Fibroblast of lung (primary cell): ENCODE measurements at regions not wholly inside any gene's neighbourhood (a gene's known extent, or its start where the extent isn't known, plus 50 kb on each side); places are given as distances from the start of the nearest gene placed in this dataset.
"Not testable (repeated sequence)": the region's sequence is repeated elsewhere in the genome, so short reads cannot be mapped to it uniquely, and the experiment has no call there.

Experiments used
- DNase-seq, 2 donors: peaks; one replicate each; pipeline versions ENCODE4 v3.0.0 to v3.0.0-alpha.2; 2010; ENCODE audit warnings: low read depth in 2 of 2
- H2AFZ ChIP-seq: 2 replicates; pipeline ENCODE4 v1.5.1; 2012; ENCODE audit warnings: low read length, control low read depth, inconsistent platforms
- H3K27ac ChIP-seq: 2 replicates; pipeline ENCODE4 v1.5.1; 2011; ENCODE audit warnings: low read length, control low read depth; ENCODE audit not compliant: insufficient read depth
- H3K27me3 ChIP-seq: 2 replicates; pipeline ENCODE4 v1.5.1; 2011; ENCODE audit warnings: mild to moderate bottlenecking, low read length; ENCODE audit not compliant: control insufficient read depth, insufficient read depth
- H3K36me3 ChIP-seq: 2 replicates; pipeline ENCODE4 v1.5.1; 2011; ENCODE audit warnings: low read length; ENCODE audit not compliant: control insufficient read depth, insufficient read depth
- H3K4me1 ChIP-seq: 2 replicates; pipeline ENCODE4 v1.5.1; 2011; ENCODE audit warnings: low read length; ENCODE audit not compliant: control insufficient read depth, insufficient read depth; ENCODE audit errors: extremely low read depth
- H3K4me2 ChIP-seq: 2 replicates; pipeline ENCODE4 v1.5.1; 2011; ENCODE audit warnings: low read length, control low read depth; ENCODE audit not compliant: insufficient read depth; ENCODE audit errors: extremely low read depth
- H3K4me3 ChIP-seq, 4 experiments: fragments of 200-600 bp in 1 of 4; sonication (generic) in 1 of 4; replicated peaks in 1 of 4; 2 replicates each; pipeline ENCODE4 v1.5.1; 2011 to 2016; ENCODE audit warnings: low read length in 4 of 4, low read depth in 3 of 4, mild to moderate bottlenecking in 3 of 4, control low read depth in 2 of 4, inconsistent platforms in 1 of 4, mixed read lengths in 1 of 4; ENCODE audit not compliant: insufficient read depth in 1 of 4; ENCODE audit errors: control extremely low read depth in 1 of 4
- H3K79me2 ChIP-seq: 2 replicates; pipeline ENCODE4 v1.5.1; 2012; ENCODE audit warnings: mild to moderate bottlenecking, low read length, inconsistent platforms; ENCODE audit not compliant: control insufficient read depth, insufficient read depth
- H3K9ac ChIP-seq: 2 replicates; pipeline ENCODE4 v1.5.1; 2011; ENCODE audit warnings: mild to moderate bottlenecking, low read length, control low read depth; ENCODE audit not compliant: insufficient read depth
- H3K9me3 ChIP-seq: 2 replicates; pipeline ENCODE4 v1.5.1; 2012; ENCODE audit warnings: low read depth, low read length; ENCODE audit not compliant: control insufficient read depth, insufficient read depth
- H4K20me1 ChIP-seq: 2 replicates; pipeline ENCODE4 v1.5.1; 2011; ENCODE audit warnings: low read length; ENCODE audit not compliant: control insufficient read depth, insufficient read depth; ENCODE audit errors: extremely low read depth
- CTCF ChIP-seq, 2 donors: IDR thresholded peaks in 1 of 2; conservative IDR thresholded peaks in 1 of 2; 1 replicate in 1 of 2; 2 replicates in 1 of 2; pipeline ENCODE4 v1.5.1; 2011 to 2012; ENCODE audit warnings: low read length in 2 of 2, control low read depth in 1 of 2, inconsistent platforms in 1 of 2, low read depth in 1 of 2, mild to moderate bottlenecking in 1 of 2
- EZH2 ChIP-seq: IDR thresholded peaks from 2 replicates; pipeline ENCODE4 v1.5.1; 2012; ENCODE audit warnings: low read length, control low read depth, mild to moderate bottlenecking; ENCODE audit errors: missing control alignments

GRCh38 chrX:87961471-87961870, 443.9 kb downstream of the KLHL4 start:
- Histone ChIP-seq H3K9ac (no peak overlapping the region), H3K27me3 (no peaks in the 10 kb centered on the region), H3K9me3 (no peaks in the 10 kb centered on the region), H4K20me1 (no peaks in the 10 kb centered on the region), H3K27ac (no peak overlapping the region), H3K79me2 (no peaks in the 10 kb centered on the region), H3K4me3 (no peak overlapping the region), H2AFZ (no peak overlapping the region), H3K4me1 (no peaks in the 10 kb centered on the region), H3K36me3 (no peaks in the 10 kb centered on the region), H3K4me2 (no peak overlapping the region)
- TF ChIP-seq CTCF (conservative IDR thresholded peaks at IDR 0.05 in 1 of 2, IDR thresholded peaks at IDR 0.05 in 1 of 2; ENCODE audit: low read depth in 1 of 2, low read length in 2 of 2) (no peak), EZH2 (no peak)
- no peak for DNase-seq

- Histone ChIP-seq H3K27ac (no peak overlapping the region), H3K27me3 (no peaks in the 10 kb centered on the region), H4K20me1 (no peaks in the 10 kb centered on the region), H3K4me2 (no peak overlapping the region), H3K4me1 (no peaks in the 10 kb centered on the region), H3K36me3 (no peaks in the 10 kb centered on the region), H3K4me3 (no peak overlapping the region), H3K79me2 (no peaks in the 10 kb centered on the region), H2AFZ (no peak overlapping the region), H3K9ac (no peak overlapping the region), H3K9me3 (no peaks in the 10 kb centered on the region)
- no peak for TF ChIP-seq CTCF (conservative IDR thresholded peaks at IDR 0.05 in 1 of 2, IDR thresholded peaks at IDR 0.05 in 1 of 2; ENCODE audit: low read depth in 1 of 2, low read length in 2 of 2)
- no peak for TF ChIP-seq EZH2
- no peak for DNase-seq
Measured at GRCh38 chrX:87968118-87968517, 450.5 kb downstream of the KLHL4 start.

GRCh38 chrX:87972121-87972520, 454.5 kb downstream of the KLHL4 start:
- not testable (repeated sequence) for H3K9me3 ChIP-seq, H3K27me3 ChIP-seq, H2AFZ ChIP-seq, H3K4me3 ChIP-seq, H3K9ac ChIP-seq, H3K36me3 ChIP-seq, DNase-seq, H3K4me2 ChIP-seq, H3K4me1 ChIP-seq, H3K79me2 ChIP-seq, H3K27ac ChIP-seq, H4K20me1 ChIP-seq

GRCh38 chrX:87975365-87975764, 457.8 kb downstream of the KLHL4 start:
- no peaks in the 10 kb centered on the region for H3K27me3 ChIP-seq
- no peak overlapping the region for H3K9ac ChIP-seq
- no peaks in the 10 kb centered on the region for H3K79me2 ChIP-seq
- H3K27ac ChIP-seq, result no peak overlapping the region
- no peak for TF ChIP-seq EZH2
- TF ChIP-seq CTCF (conservative IDR thresholded peaks at IDR 0.05 in 1 of 2, IDR thresholded peaks at IDR 0.05 in 1 of 2; ENCODE audit: low read depth in 1 of 2, low read length in 2 of 2), result no peak
- H2AFZ ChIP-seq, result no peak overlapping the region
- H3K4me1 ChIP-seq, result no peaks in the 10 kb centered on the region
- no peak for DNase-seq
- no peaks in the 10 kb centered on the region for H3K9me3 ChIP-seq
- no peak overlapping the region for H3K4me3 ChIP-seq
- no peaks in the 10 kb centered on the region for H4K20me1 ChIP-seq
- no peak overlapping the region for H3K4me2 ChIP-seq
- no peaks in the 10 kb centered on the region for H3K36me3 ChIP-seq

GRCh38 chrX:88007873-88008272, 490.3 kb downstream of the KLHL4 start:
- not testable (repeated sequence) for H3K4me2 ChIP-seq, H4K20me1 ChIP-seq, DNase-seq, H3K9me3 ChIP-seq, H2AFZ ChIP-seq, H3K36me3 ChIP-seq, H3K27ac ChIP-seq, H3K4me3 ChIP-seq, H3K27me3 ChIP-seq, H3K79me2 ChIP-seq, H3K9ac ChIP-seq, H3K4me1 ChIP-seq
